ENCODE measurements at regions not wholly inside any gene's neighbourhood (a gene's known extent, or its start where the extent isn't known, plus 50 kb on each side); places are given as distances from the start of the nearest gene placed in this dataset.

- TF ChIP-seq POLR2A (IDR thresholded peaks at IDR 0.05; ENCODE audit: low read length) (no peak), GATA1 (IDR thresholded peaks at IDR 0.05; ENCODE audit: low read depth, low read length) (no peak)
Observed at GRCh38 chr13:72536714-72537394, 190.6 kb downstream of the MZT1 start.

All from erythroblast (primary cell).